SJSA1 (cell line): ENCODE measurements at regions not wholly inside any gene's neighbourhood (a gene's known extent, or its start where the extent isn't known, plus 50 kb on each side); places are given as distances from the start of the nearest gene placed in this dataset.

Source experiments
- DNase-seq, 2 experiments: peaks; one replicate each; pipeline ENCODE4 v3.0.0-alpha.2; 2015 to 2020; ENCODE audit warnings: low spot score in 2 of 2, low read depth in 1 of 2
- H3K27ac ChIP-seq: fragments of 250-450 bp; sonication (Bioruptor Pico); 2 replicates; pipeline ENCODE4 v1.5.1; 2020; ENCODE audit warnings: mild to moderate bottlenecking, moderate library complexity
- H3K27me3 ChIP-seq: fragments of 250-450 bp; sonication (Bioruptor Pico); replicated peaks from 2 replicates; pipeline ENCODE4 v1.5.1; 2020; ENCODE audit warnings: mild to moderate bottlenecking, moderate library complexity
- H3K36me3 ChIP-seq: fragments of 250-450 bp; sonication (Bioruptor Pico); 2 replicates; pipeline ENCODE4 v1.5.1; 2020; ENCODE audit warnings: mild to moderate bottlenecking
- H3K4me1 ChIP-seq: fragments of 250-450 bp; sonication (Bioruptor Pico); replicated peaks from 2 replicates; pipeline ENCODE4 v1.6.1; 2021; ENCODE audit warnings: mild to moderate bottlenecking
- H3K4me3 ChIP-seq: fragments of 250-450 bp; sonication (Bioruptor Pico); 2 replicates; pipeline ENCODE4 v1.5.1; 2020; ENCODE audit warnings: mild to moderate bottlenecking
- H3K9me3 ChIP-seq: fragments of 250-450 bp; sonication (Bioruptor Pico); replicated peaks from 2 replicates; pipeline ENCODE4 v1.5.1; 2020; ENCODE audit warnings: mild to moderate bottlenecking

DNA sequence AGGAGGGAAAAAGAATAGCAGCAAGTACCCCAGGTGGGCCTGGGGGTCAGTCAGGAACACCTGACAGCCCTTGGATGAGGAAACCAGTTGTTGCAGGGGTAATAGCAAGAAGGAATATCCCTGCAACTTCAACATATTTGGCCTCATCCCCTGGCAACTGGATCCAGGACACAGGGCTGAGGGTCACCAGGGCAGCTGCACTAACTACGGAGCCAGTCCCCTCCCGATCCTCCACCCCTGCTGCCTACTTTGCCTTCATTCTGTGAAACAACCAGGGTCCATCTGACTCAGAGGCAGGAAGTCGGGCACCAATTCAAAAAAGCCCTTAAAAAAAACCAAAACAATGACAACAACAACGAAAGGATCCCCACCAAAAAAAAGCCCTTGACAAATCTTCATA lies 52.9 kb downstream of the FRMPD3 start:
- no peaks in the 10 kb centered on the region for H3K4me1 ChIP-seq
- no peaks in the 10 kb centered on the region for H3K9me3 ChIP-seq
- no peaks in the 10 kb centered on the region for H3K27me3 ChIP-seq

GRCh38 chrX:107504006-107504405 lies 54.6 kb downstream of the FRMPD3 start:
- H3K4me3 ChIP-seq = no peak overlapping the region
- DNase-seq = no peak
- no peak overlapping the region for H3K27ac ChIP-seq
- H3K27me3 ChIP-seq = no peaks in the 10 kb centered on the region
- no peaks in the 10 kb centered on the region for H3K4me1 ChIP-seq
- no peaks in the 10 kb centered on the region for H3K9me3 ChIP-seq
- H3K36me3 ChIP-seq = no peaks in the 10 kb centered on the region

More for the DNA sequence above, 52.9 kb downstream of the FRMPD3 start:
- Histone ChIP-seq H3K36me3 (no peaks in the 10 kb centered on the region), H3K4me3 (no peak overlapping the region), H3K27ac (no peak overlapping the region)
- DNase-seq = no peak

- H3K36me3 ChIP-seq = no peaks in the 10 kb centered on the region
- H3K4me3 ChIP-seq = no peak overlapping the region
- H3K27me3 ChIP-seq = no peaks in the 10 kb centered on the region
- H3K4me1 ChIP-seq = no peaks in the 10 kb centered on the region
- DNase-seq = no peak
- H3K9me3 ChIP-seq = no peaks in the 10 kb centered on the region
- no peak overlapping the region for H3K27ac ChIP-seq
These were observed 55.8 kb downstream of the FRMPD3 start for GRCh38 chrX:107505223-107505622.

GRCh38 chrX:107506596-107507031 lies 57.2 kb downstream of the FRMPD3 start:
- no peak for DNase-seq
- no peak overlapping the region for H3K4me3 ChIP-seq
- no peaks in the 10 kb centered on the region for H3K27me3 ChIP-seq
- H3K36me3 ChIP-seq = no peaks in the 10 kb centered on the region
- no peaks in the 10 kb centered on the region for H3K9me3 ChIP-seq
- no peak overlapping the region for H3K27ac ChIP-seq
- no peaks in the 10 kb centered on the region for H3K4me1 ChIP-seq

DNA sequence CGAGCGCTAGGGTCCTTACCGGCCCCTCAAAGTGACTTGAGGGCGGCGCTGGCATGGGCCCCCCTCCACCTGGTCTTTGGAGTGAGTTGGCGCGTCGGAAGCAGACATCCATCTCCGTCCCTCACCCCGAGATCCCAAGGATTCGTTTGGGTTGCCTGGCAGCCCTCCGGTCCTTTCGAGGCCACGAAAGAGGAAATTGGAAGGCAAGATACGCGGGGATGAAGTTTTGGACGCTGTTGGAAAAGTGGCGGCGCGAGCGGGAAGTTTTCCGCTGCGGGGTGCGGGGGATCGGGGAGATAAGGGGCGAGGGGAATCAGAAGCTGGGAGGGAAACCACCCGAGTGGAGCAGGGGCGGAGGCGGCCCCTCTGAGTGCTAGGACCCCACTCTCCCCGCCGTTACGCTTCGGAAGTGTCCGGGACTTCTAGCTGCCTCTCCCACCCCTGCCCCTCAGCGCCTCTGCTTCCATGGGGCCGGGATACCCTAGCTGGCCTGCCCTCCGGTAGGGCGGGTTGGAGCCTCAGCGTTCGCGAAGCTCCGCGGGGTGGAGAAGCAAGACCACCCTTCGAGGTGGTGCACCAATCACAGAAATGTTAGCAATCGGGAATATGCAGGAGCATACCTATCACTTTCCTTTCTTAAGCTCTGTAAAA lies 57.8 kb downstream of the FRMPD3 start:
- Histone ChIP-seq H3K36me3 (no peaks in the 10 kb centered on the region), H3K27ac (no peak overlapping the region), H3K4me1 (no peaks in the 10 kb centered on the region), H3K27me3 (no peaks in the 10 kb centered on the region), H3K9me3 (no peaks in the 10 kb centered on the region), H3K4me3 (no peak overlapping the region)
- DNase-seq = no peak

DNA sequence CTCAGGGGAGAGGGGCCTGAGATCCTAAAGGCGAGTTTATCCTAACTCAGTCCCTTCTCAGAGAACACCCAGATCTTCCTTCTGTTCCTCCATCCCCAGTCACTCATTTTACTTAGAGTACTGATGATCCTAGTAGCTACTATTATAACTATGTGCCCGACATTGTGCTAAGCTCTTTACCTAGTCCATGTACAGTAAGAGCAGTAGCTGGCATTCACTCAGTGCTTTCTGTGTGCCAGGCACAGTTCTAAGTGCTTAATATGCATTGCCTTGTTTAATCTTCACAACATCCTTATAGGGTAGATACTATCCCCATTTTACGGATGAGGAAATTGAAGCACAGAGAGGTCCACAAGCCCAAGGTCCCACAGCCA lies 58.3 kb downstream of the FRMPD3 start:
- no peaks in the 10 kb centered on the region for H3K36me3 ChIP-seq
- no peak for DNase-seq
- no peaks in the 10 kb centered on the region for H3K9me3 ChIP-seq
- no peak overlapping the region for H3K27ac ChIP-seq
- H3K4me3 ChIP-seq = no peak overlapping the region
- no peaks in the 10 kb centered on the region for H3K4me1 ChIP-seq
- no peaks in the 10 kb centered on the region for H3K27me3 ChIP-seq

DNA sequence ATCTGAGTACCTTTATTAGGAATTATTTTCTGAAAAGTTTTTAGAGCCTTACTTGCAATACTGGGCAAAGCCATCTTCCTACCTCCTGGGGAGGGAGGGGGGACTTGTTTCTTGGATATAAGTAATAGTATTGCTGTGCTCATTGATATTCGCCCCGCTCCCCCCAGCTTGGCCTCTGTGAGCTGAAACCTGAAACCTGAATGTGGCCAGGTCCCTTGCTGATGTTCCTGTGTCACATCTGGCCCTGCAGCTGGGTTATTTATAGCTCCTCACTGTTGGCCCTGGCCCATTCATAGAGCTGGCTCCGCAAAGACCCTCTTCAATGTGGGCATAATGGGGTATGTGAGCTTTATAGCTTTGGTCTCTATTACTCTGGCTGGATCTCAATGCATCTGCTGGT lies 59.5 kb downstream of the FRMPD3 start:
- no peak overlapping the region for H3K4me3 ChIP-seq
- no peak for DNase-seq
- H3K9me3 ChIP-seq = no peaks in the 10 kb centered on the region
- no peaks in the 10 kb centered on the region for H3K27me3 ChIP-seq
- no peaks in the 10 kb centered on the region for H3K36me3 ChIP-seq
- no peaks in the 10 kb centered on the region for H3K4me1 ChIP-seq
- no peak overlapping the region for H3K27ac ChIP-seq

DNA sequence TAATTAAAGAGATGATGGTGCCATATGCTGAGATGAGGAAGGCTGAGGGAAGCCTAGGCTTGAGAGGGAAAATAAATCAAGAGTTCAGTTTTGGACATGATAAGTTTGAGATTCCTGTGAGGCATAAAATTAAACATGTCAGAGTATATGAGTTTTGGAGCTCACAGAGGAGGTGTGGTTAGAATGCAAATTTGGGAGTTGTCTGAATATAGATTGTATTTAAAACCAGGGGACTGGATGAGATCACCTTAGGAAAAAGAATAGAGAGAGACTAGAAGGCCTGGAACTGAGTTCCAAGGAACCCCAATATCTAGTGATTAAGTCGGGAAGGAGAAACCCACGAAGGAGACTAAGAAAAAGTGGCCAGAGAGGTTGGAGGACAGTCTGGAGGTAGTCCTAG lies 65.5 kb downstream of the FRMPD3 start:
- Histone ChIP-seq H3K27ac (no peak overlapping the region), H3K36me3 (no peaks in the 10 kb centered on the region), H3K4me1 (no peaks in the 10 kb centered on the region), H3K9me3 (no peaks in the 10 kb centered on the region), H3K27me3 (no peaks in the 10 kb centered on the region), H3K4me3 (no peak overlapping the region)
- DNase-seq = no peak

GRCh38 chrX:107521877-107522586 lies 72.6 kb downstream of the FRMPD3 start:
- Histone ChIP-seq H3K4me3 (no peak overlapping the region), H3K27ac (no peak overlapping the region), H3K27me3 (no peaks in the 10 kb centered on the region), H3K4me1 (no peaks in the 10 kb centered on the region), H3K36me3 (no peaks in the 10 kb centered on the region), H3K9me3 (no peaks in the 10 kb centered on the region)
- no peak for DNase-seq

DNA sequence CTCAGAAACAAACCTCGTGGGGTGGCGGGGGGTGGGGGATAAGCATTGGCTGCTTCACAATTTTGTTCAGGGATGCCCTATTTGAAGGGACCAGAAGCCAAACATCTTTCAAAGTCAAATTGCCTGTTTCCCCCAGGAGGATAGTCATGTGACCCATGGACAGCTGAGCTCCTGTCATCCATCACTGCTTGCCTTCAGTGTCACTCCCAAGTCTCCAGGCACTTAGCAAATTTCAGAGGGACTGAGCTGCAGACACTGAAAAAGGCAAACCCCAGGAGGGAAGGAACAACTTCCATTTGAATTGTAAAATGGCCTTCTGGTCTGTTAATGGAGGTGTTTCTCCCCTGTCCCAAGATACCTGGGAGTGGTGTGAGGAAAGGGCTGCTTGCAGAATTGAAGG lies 73.4 kb downstream of the FRMPD3 start:
- Histone ChIP-seq H3K4me3 (no peak overlapping the region), H3K36me3 (no peaks in the 10 kb centered on the region), H3K27me3 (no peaks in the 10 kb centered on the region), H3K9me3 (no peaks in the 10 kb centered on the region), H3K4me1 (no peaks in the 10 kb centered on the region), H3K27ac (no peak overlapping the region)
- no peak for DNase-seq

- Histone ChIP-seq H3K9me3 (no peaks in the 10 kb centered on the region), H3K36me3 (no peaks in the 10 kb centered on the region), H3K27me3 (no peaks in the 10 kb centered on the region), H3K4me1 (no peaks in the 10 kb centered on the region), H3K27ac (no peak overlapping the region), H3K4me3 (no peak overlapping the region)
- DNase-seq = no peak
These were observed 76.7 kb downstream of the FRMPD3 start for GRCh38 chrX:107526141-107526540.

DNA sequence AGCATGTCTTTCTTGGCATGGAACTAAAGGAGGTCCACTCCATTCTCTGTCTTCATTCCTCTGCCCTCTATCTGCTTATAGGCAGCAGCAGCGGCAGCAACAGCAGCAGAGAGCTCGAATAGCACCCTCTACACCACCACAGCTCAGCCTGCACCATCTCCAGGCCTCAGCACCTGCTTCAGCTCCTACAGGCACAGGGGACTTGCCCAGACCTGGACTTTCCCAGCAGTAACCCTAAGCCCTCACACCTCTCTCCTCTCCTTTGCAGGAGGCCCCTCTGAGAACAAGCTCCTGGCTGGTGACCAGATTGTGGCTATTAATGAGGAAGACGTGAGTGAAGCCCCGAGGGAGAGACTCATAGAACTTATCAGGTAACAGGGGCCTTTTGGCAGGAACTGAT lies 80.7 kb downstream of the FRMPD3 start:
- DNase-seq = no peak
- Histone ChIP-seq H3K4me1 (no peaks in the 10 kb centered on the region), H3K4me3 (no peak overlapping the region), H3K9me3 (no peaks in the 10 kb centered on the region), H3K36me3 (no peaks in the 10 kb centered on the region), H3K27ac (no peak overlapping the region), H3K27me3 (no peaks in the 10 kb centered on the region)

DNA sequence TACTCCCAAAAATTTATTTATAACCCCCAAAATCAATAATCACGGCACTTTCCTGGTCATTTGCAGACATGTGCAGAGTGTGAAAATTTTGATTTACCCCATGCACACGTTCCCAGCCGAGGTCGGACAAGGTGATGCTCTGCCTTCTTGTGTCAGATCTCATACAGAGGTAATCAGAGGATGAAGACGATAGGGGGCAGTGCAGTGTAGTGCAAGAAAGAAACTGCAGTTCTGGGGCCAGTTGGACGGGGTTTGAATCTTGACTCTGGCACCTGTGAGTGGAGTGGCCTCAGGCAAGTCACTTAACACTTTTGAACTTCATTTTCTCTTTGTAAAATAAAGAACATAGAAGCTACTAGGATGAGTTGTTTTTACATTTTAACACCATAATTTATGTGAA lies 88.4 kb downstream of the FRMPD3 start:
- Histone ChIP-seq H3K36me3 (no peaks in the 10 kb centered on the region), H3K4me1 (no peaks in the 10 kb centered on the region)
- peak; percentile 14 to 49 for DNase-seq

DNA sequence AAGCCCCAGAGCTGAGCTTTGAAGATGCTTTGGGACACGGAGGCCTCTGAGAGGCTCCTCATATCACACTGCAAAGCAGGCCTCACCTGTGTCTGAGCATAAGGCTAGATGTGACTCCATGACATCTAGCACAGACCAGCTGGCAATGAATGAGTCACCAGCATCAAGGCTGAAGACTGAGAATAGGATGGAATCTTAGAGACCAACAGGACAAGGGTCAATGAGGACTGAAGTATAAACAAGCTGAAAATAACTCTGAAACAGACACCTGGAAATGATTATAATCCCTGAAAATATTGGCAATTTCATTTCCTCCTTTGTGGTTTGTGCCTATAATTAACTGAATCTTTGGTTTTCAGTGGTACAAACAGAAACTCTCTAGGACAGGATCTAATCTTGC lies 87.1 kb upstream of the PRPS1 start:
- Histone ChIP-seq H3K4me1 (no peaks in the 10 kb centered on the region), H3K27ac (no peak overlapping the region), H3K36me3 (no peaks in the 10 kb centered on the region), H3K27me3 (no peaks in the 10 kb centered on the region), H3K9me3 (no peaks in the 10 kb centered on the region), H3K4me3 (no peak overlapping the region)
- DNase-seq = no peak

More for the DNA sequence above, 88.4 kb downstream of the FRMPD3 start:
- H3K9me3 ChIP-seq = no peaks in the 10 kb centered on the region
- no peak overlapping the region for H3K27ac ChIP-seq
- no peak overlapping the region for H3K4me3 ChIP-seq
- H3K27me3 ChIP-seq = no peaks in the 10 kb centered on the region

DNA sequence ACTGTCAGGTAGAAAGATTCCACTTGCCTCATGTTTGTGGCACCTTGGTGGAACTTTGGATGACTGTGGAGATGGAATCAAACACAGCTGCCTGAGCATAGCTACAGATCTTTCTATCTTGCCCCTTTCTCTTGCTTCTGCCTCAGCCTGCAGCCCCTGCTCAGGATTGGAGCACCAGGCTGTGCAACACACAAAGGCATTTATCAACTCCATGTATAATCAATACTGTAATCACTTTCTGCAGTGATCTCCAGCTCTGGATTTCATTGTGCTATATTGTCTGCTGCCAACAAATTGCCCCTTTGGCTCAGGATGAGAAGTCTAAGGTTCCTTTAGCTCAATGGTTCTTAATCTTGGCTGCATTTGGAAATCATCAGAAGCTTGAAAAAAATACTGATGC lies 86.3 kb upstream of the PRPS1 start:
- Histone ChIP-seq H3K4me3 (no peak overlapping the region), H3K36me3 (no peaks in the 10 kb centered on the region), H3K27me3 (no peaks in the 10 kb centered on the region), H3K4me1 (no peaks in the 10 kb centered on the region), H3K27ac (no peak overlapping the region), H3K9me3 (no peaks in the 10 kb centered on the region)
- DNase-seq = no peak
